Memory B cell (primary cell): ENCODE measurements at regions not wholly inside any gene's neighbourhood (a gene's known extent, or its start where the extent isn't known, plus 50 kb on each side); places are given as distances from the start of the nearest gene placed in this dataset.

Experiments
- ATAC-seq: fragments of 150-1000 bp; cut with Tn5 transposase; 2 replicates; pipeline ENCODE4 v1.10.0; 2021; ENCODE audit warnings: low read depth, mild to moderate bottlenecking, moderate library complexity
- DNase-seq, 2 donors: peaks; one replicate each; pipeline ENCODE4 v3.0.0; 2022; ENCODE audit warnings: low spot score in 2 of 2
- H3K27ac Mint-ChIP-seq: one replicate; pipeline ENCODE4 v1.8.0; 2022; ENCODE audit warnings: mild to moderate bottlenecking, moderate library complexity, mixed read lengths
- H3K27me3 Mint-ChIP-seq: one replicate; pipeline ENCODE4 v1.8.0; 2022; ENCODE audit warnings: mixed read lengths
- H3K36me3 Mint-ChIP-seq: one replicate; pipeline ENCODE4 v1.8.0; 2022; ENCODE audit warnings: mild to moderate bottlenecking, mixed read lengths
- H3K4me1 Mint-ChIP-seq: one replicate; pipeline ENCODE4 v1.8.0; 2022; ENCODE audit warnings: mixed read lengths
- H3K4me3 Mint-ChIP-seq: one replicate; pipeline ENCODE4 v1.8.0; 2022; ENCODE audit warnings: mild to moderate bottlenecking, moderate library complexity, mixed read lengths
- H3K9me3 Mint-ChIP-seq: one replicate; pipeline ENCODE4 v1.8.0; 2022; ENCODE audit warnings: mixed read lengths

GRCh38 chr7:24517166-24517565 is 56.1 kb upstream of the PALS2 start:
- no peak overlapping the region for H3K4me3 Mint-ChIP-seq
- H3K36me3 Mint-ChIP-seq: no peaks in the 10 kb centered on the region
- no peaks in the 10 kb centered on the region for H3K9me3 Mint-ChIP-seq
- ATAC-seq (no peak), DNase-seq (no peak)
- no peak overlapping the region for H3K27ac Mint-ChIP-seq
- H3K4me1 Mint-ChIP-seq: no peaks in the 10 kb centered on the region
- peaks cover 22% of the 10 kb centered on the region for H3K27me3 Mint-ChIP-seq

GRCh38 chr7:24521917-24522623 is 51.2 kb upstream of the PALS2 start:
- Mint-ChIP-seq H3K36me3 (no peaks in the 10 kb centered on the region), H3K4me1 (no peaks in the 10 kb centered on the region), H3K9me3 (no peaks in the 10 kb centered on the region), H3K27ac (no peak overlapping the region), H3K4me3 (no peak overlapping the region), H3K27me3 (peaks cover 16% of the 10 kb centered on the region)
- no peak for ATAC-seq
- no peak for DNase-seq
